ENCODE measurements at regions not wholly inside any gene's neighbourhood (a gene's known extent, or its start where the extent isn't known, plus 50 kb on each side); places are given as distances from the start of the nearest gene placed in this dataset.

DNA sequence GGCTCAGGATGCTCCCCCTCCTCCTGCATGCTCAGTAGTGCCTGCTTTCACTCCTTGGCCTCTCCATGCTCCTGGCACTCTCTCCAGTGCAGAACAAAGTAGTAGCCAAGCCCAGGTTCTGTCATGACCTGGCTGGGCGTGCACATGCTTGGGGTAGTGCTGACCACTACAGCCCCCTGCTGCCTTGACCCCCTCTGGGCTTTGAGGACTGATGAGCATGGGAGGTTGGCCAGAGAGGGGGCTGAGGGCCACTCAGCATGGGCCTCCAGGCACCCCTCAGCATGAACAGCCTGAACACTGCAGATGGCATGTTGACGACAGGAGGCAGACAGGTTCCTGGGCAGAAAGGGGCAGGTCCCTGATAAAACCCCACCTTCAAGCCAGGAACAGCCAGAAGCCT is 935.7 kb upstream of the PRMT6 start:
- Histone ChIP-seq H3K27me3 (ENCODE audit: control insufficient read depth in 1 of 2, insufficient read depth in 2 of 2, low read length in 2 of 2) (no peaks in the 10 kb centered on the region), H3K4me3 (replicated peaks in 1 of 3; ENCODE audit: insufficient read depth in 1 of 3, low read depth in 2 of 3, low read length in 3 of 3) (no peak overlapping the region), H3K27ac (ENCODE audit: extremely low read length, insufficient read depth, low read length) (no peak overlapping the region), H3K4me1 (ENCODE audit: insufficient read depth, low read length) (no peaks in the 10 kb centered on the region), H4K20me1 (ENCODE audit: insufficient read depth, low read length) (no peaks in the 10 kb centered on the region), H3K36me3 (replicated peaks in 1 of 2; ENCODE audit: control insufficient read depth in 1 of 2, insufficient read depth in 2 of 2, low read length in 2 of 2) (no peaks in the 10 kb centered on the region), H2AFZ (ENCODE audit: low read length) (no peak overlapping the region), H3K9ac (ENCODE audit: insufficient read depth, low read depth, low read length) (no peak overlapping the region), H3K4me2 (ENCODE audit: low read depth, low read length) (no peak overlapping the region), H3K79me2 (ENCODE audit: insufficient read depth, low read length) (no peaks in the 10 kb centered on the region), H3K9me3 (ENCODE audit: low read length) (peaks cover 66% of the 10 kb centered on the region)
- no CpG with 5 or more reads among the region's 2 CpGs for WGBS (ENCODE audit: low lambda C conversion rate)
- FAIRE-seq: no peak
- no peak for DNase-seq (ENCODE audit: low spot score)
- TF ChIP-seq ZNF790 (CRISPR knock-in tag; IDR thresholded peaks at IDR 0.05; ENCODE audit: borderline replicate concordance) (no peak), ZNF766 (CRISPR knock-in tag; IDR thresholded peaks at IDR 0.05; ENCODE audit: borderline replicate concordance) (no peak), TARDBP (CRISPR knock-in tag; IDR thresholded peaks at IDR 0.05) (no peak), FLYWCH1 (CRISPR knock-in tag; IDR thresholded peaks at IDR 0.05) (no peak), TRIM24 (CRISPR knock-in tag; IDR thresholded peaks at IDR 0.05) (no peak), TCF7 (IDR thresholded peaks at IDR 0.05; ENCODE audit: low read depth) (no peak), HNF4A (CRISPR knock-in tag; IDR thresholded peaks at IDR 0.05) (no peak), HINFP (CRISPR knock-in tag; IDR thresholded peaks at IDR 0.05; ENCODE audit: low read depth) (no peak), ATF3 (CRISPR knock-in tag; IDR thresholded peaks at IDR 0.05) (no peak), TBL1XR1 (IDR thresholded peaks at IDR 0.05; ENCODE audit: borderline replicate concordance, low read length, partially characterized antibody) (no peak), CREB1 (IDR thresholded peaks at IDR 0.05) (no peak), CREB1 (CRISPR knock-in tag; IDR thresholded peaks at IDR 0.05) (no peak), NCOA2 (CRISPR knock-in tag; IDR thresholded peaks at IDR 0.05) (no peak)
- TF ChIP-seq, protein P1, sequence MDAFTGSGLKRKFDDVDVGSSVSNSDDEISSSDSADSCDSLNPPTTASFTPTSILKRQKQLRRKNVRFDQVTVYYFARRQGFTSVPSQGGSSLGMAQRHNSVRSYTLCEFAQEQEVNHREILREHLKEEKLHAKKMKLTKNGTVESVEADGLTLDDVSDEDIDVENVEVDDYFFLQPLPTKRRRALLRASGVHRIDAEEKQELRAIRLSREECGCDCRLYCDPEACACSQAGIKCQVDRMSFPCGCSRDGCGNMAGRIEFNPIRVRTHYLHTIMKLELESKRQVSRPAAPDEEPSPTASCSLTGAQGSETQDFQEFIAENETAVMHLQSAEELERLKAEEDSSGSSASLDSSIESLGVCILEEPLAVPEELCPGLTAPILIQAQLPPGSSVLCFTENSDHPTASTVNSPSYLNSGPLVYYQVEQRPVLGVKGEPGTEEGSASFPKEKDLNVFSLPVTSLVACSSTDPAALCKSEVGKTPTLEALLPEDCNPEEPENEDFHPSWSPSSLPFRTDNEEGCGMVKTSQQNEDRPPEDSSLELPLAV (CRISPR knock-in tag; conservative IDR thresholded peaks at IDR 0.05; ENCODE audit: low read depth): no peak
- TF ChIP-seq, protein P2, sequence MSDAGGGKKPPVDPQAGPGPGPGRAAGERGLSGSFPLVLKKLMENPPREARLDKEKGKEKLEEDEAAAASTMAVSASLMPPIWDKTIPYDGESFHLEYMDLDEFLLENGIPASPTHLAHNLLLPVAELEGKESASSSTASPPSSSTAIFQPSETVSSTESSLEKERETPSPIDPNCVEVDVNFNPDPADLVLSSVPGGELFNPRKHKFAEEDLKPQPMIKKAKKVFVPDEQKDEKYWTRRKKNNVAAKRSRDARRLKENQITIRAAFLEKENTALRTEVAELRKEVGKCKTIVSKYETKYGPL (CRISPR knock-in tag; IDR thresholded peaks at IDR 0.05): no peak
- BruUV-seq (replicated peaks): no TSS peak
- ATAC-seq: no peak
- intact Hi-C loops (cut with micrococcal nuclease; ENCODE audit: unreplicated experiment): no loop called here
- POLR2A ChIA-PET: no interaction called here
- in situ Hi-C loops (cut with HindIII; ENCODE audit: extremely low pct_ligation_motif_present, low pct_unique_long_range_greater_than_20kb): no loop called here
- CTCF ChIA-PET (ENCODE audit: low intra/inter-chr PET ratio, low total read pairs): no interaction called here
